H1 (cell line): ENCODE measurements at regions not wholly inside any gene's neighbourhood (a gene's known extent, or its start where the extent isn't known, plus 50 kb on each side); places are given as distances from the start of the nearest gene placed in this dataset.

Source experiments
- CTCF ChIA-PET: fragments of 300-600 bp; sonication (Branson Sonifier 250); formaldehyde crosslinking; loops from one replicate; lab custom pipeline; 2021; ENCODE audit not compliant: partially characterized antibody; lab: Charles Lee
- POLR2A ChIA-PET: fragments of 300-600 bp; sonication (Branson Sonifier 250); formaldehyde crosslinking; loops from one replicate; lab custom pipeline; 2021; ENCODE audit warnings: inconsistent platforms; ENCODE audit not compliant: partially characterized antibody; lab: Charles Lee
- DNase-seq, 2 experiments: peaks; one replicate each; pipeline versions ENCODE4 v3.0.0 to v3.0.0-alpha.2; 2010 to 2022; ENCODE audit warnings: low spot score in 2 of 2, low read depth in 1 of 2, mixed read lengths in 1 of 2
- FAIRE-seq: peaks from 2 replicates; lab custom pipeline; 2011; peaks lifted over from hg19 to GRCh38; lab: Jason Lieb, UNC
- H2AFZ ChIP-seq: 2 replicates; pipeline ENCODE4 v1.8.1; 2012; ENCODE audit warnings: low read length, inconsistent platforms
- H2AK5ac ChIP-seq: 2 replicates; pipeline ENCODE4 v1.6.1; 2013; ENCODE audit warnings: low read depth, low read length
- H2BK120ac ChIP-seq: replicated peaks from 2 replicates; pipeline ENCODE3; 2013; ENCODE audit warnings: low read depth, low read length, inconsistent platforms
- H2BK12ac ChIP-seq: 2 replicates; pipeline ENCODE4 v1.6.1; 2013; ENCODE audit warnings: low read depth, low read length
- H2BK15ac ChIP-seq: 2 replicates; pipeline ENCODE4 v1.6.1; 2013; ENCODE audit warnings: low read length
- H2BK20ac ChIP-seq: 2 replicates; pipeline ENCODE4 v1.6.1; 2013; ENCODE audit warnings: low read length
- H2BK5ac ChIP-seq: 2 replicates; pipeline ENCODE4 v1.6.1; 2013; ENCODE audit warnings: low read depth, low read length
- H3K14ac ChIP-seq: 2 replicates; pipeline ENCODE4 v1.6.1; 2013; ENCODE audit warnings: inconsistent platforms; ENCODE audit not compliant: insufficient read length
- H3K18ac ChIP-seq: 2 replicates; pipeline ENCODE4 v1.6.1; 2013; ENCODE audit warnings: low read length; ENCODE audit errors: extremely low read depth
- H3K23ac ChIP-seq: 2 replicates; pipeline ENCODE4 v1.6.1; 2013; ENCODE audit warnings: inconsistent platforms; ENCODE audit not compliant: insufficient read length
- H3K23me2 ChIP-seq: 2 replicates; pipeline ENCODE4 v1.6.1; 2013; ENCODE audit warnings: low read depth, low read length
- H3K27ac ChIP-seq: 2 replicates; pipeline ENCODE4 v1.6.1; 2011; ENCODE audit warnings: low read depth, low read length, inconsistent platforms
- H3K27me3 ChIP-seq, 4 experiments: replicated peaks in 1 of 4; 1 replicate in 1 of 4; 2 replicates in 3 of 4; pipeline versions ENCODE4 v1.6.1 to v1.8.1; 2011 to 2013; ENCODE audit warnings: low read length in 3 of 4, mild to moderate bottlenecking in 3 of 4, inconsistent platforms in 2 of 4, mixed read lengths in 2 of 4, moderate library complexity in 1 of 4; ENCODE audit not compliant: control insufficient read depth in 3 of 4, insufficient read depth in 3 of 4; ENCODE audit errors: extremely low read depth in 1 of 4
- H3K36me3 ChIP-seq, 4 experiments: 2 replicates each; pipeline versions ENCODE4 v1.6.1 to v1.8.1; 2011 to 2013; ENCODE audit warnings: mild to moderate bottlenecking in 4 of 4, low read length in 3 of 4, moderate library complexity in 2 of 4, control low read depth in 1 of 4, inconsistent platforms in 1 of 4; ENCODE audit not compliant: insufficient read depth in 4 of 4, control insufficient read depth in 2 of 4
- H3K4ac ChIP-seq: replicated peaks from 2 replicates; pipeline ENCODE3; 2013; ENCODE audit warnings: low read length, low read depth, mixed read lengths, inconsistent platforms; ENCODE audit not compliant: insufficient read length
- H3K4me1 ChIP-seq, 4 experiments: replicated peaks in 1 of 4; 1 replicate in 1 of 4; 2 replicates in 3 of 4; pipeline versions ENCODE4 v1.6.1 to v1.8.1; 2011 to 2013; ENCODE audit warnings: low read length in 3 of 4, inconsistent platforms in 2 of 4, mixed read lengths in 1 of 4; ENCODE audit not compliant: insufficient read depth in 4 of 4, control insufficient read depth in 3 of 4
- H3K4me2 ChIP-seq, 2 experiments: 2 replicates each; pipeline versions ENCODE4 v1.6.1 to v1.8.1; 2011 to 2013; ENCODE audit warnings: low read depth in 2 of 2, low read length in 2 of 2, control low read depth in 1 of 2, inconsistent platforms in 1 of 2, mild to moderate bottlenecking in 1 of 2; ENCODE audit not compliant: insufficient read depth in 1 of 2
- H3K4me3 ChIP-seq, 4 experiments: fragments of 200-600, 300-600 bp in 1 of 4; sonication (generic), shearing (Covaris generic), sonication (Bioruptor Twin) in 1 of 4; 2 replicates each; pipeline versions ENCODE4 v1.5.1 to v1.8.1; 2011 to 2016; ENCODE audit warnings: low read length in 4 of 4, low read depth in 3 of 4, control low read depth in 2 of 4, inconsistent platforms in 2 of 4, mild to moderate bottlenecking in 2 of 4, mixed read lengths in 1 of 4, moderate library complexity in 1 of 4; ENCODE audit not compliant: insufficient read depth in 2 of 4; ENCODE audit errors: extremely low read depth in 1 of 4
- H3K56ac ChIP-seq: replicated peaks from 2 replicates; pipeline ENCODE3; 2013; ENCODE audit warnings: low read depth, mild to moderate bottlenecking, mixed read lengths, low read length, inconsistent platforms; ENCODE audit not compliant: insufficient read length
- H3K79me1 ChIP-seq: 2 replicates; pipeline ENCODE4 v1.6.1; 2013; ENCODE audit warnings: low read depth, low read length, control low read depth
- H3K79me2 ChIP-seq, 2 experiments: 2 replicates each; pipeline versions ENCODE4 v1.6.1 to v1.8.1; 2012 to 2013; ENCODE audit warnings: low read length in 2 of 2, mild to moderate bottlenecking in 2 of 2, inconsistent platforms in 1 of 2; ENCODE audit not compliant: insufficient read depth in 2 of 2, control insufficient read depth in 1 of 2
- H3K9ac ChIP-seq, 4 experiments: replicated peaks in 1 of 4; 1 replicate in 1 of 4; 2 replicates in 3 of 4; pipeline versions ENCODE4 v1.6.1 to v1.8.1; 2011 to 2013; ENCODE audit warnings: low read depth in 3 of 4, low read length in 3 of 4, control low read depth in 2 of 4, mild to moderate bottlenecking in 2 of 4, moderate library complexity in 2 of 4, inconsistent platforms in 1 of 4; ENCODE audit errors: extremely low read depth in 1 of 4
- H3K9me3 ChIP-seq, 2 experiments: 2 replicates each; pipeline versions ENCODE4 v1.6.1 to v1.8.1; 2012 to 2013; ENCODE audit warnings: mild to moderate bottlenecking in 2 of 2, moderate library complexity in 2 of 2, control low read depth in 1 of 2, inconsistent platforms in 1 of 2, low read depth in 1 of 2, low read length in 1 of 2, mixed read lengths in 1 of 2; ENCODE audit not compliant: insufficient read depth in 2 of 2
- H4K20me1 ChIP-seq, 2 experiments: replicated peaks in 1 of 2; 2 replicates each; pipeline versions ENCODE3 to v1.8.1; 2011 to 2013; ENCODE audit warnings: inconsistent platforms in 2 of 2, low read length in 2 of 2, mild to moderate bottlenecking in 1 of 2; ENCODE audit not compliant: insufficient read depth in 2 of 2, control insufficient read depth in 1 of 2
- H4K5ac ChIP-seq: 2 replicates; pipeline ENCODE4 v1.6.1; 2013; ENCODE audit warnings: low read length, low read depth, mixed read lengths, inconsistent platforms; ENCODE audit not compliant: insufficient read length
- H4K8ac ChIP-seq: 2 replicates; pipeline ENCODE4 v1.8.0; 2013; ENCODE audit warnings: mild to moderate bottlenecking, moderate library complexity, low read length, inconsistent platforms; ENCODE audit not compliant: insufficient read depth; ENCODE audit errors: extremely low read depth
- H4K91ac ChIP-seq: replicated peaks from 2 replicates; pipeline ENCODE3; 2013; ENCODE audit warnings: low read length, mixed read lengths, inconsistent platforms; ENCODE audit not compliant: insufficient read length
- FOSL1 ChIP-seq: IDR thresholded peaks from 2 replicates; pipeline ENCODE4 v1.6.1; 2011; ENCODE audit warnings: mild to moderate bottlenecking, low read depth, low read length, moderate library complexity; ENCODE audit not compliant: insufficient read depth
- SUZ12 ChIP-seq: fragments of 200-600 bp; sonication (generic); IDR thresholded peaks from 2 replicates; pipeline ENCODE4 v1.6.1; 2012; ENCODE audit warnings: mild to moderate bottlenecking, inconsistent platforms, low read length, moderate library complexity, mixed read lengths
- TAF1 ChIP-seq: IDR thresholded peaks from 2 replicates; pipeline ENCODE4 v1.6.1; 2011; ENCODE audit warnings: mild to moderate bottlenecking, low read depth, low read length
- WGBS, 2 experiments: shearing (Covaris generic) in 1 of 2; methylation state at CpG; one replicate each; pipeline versions ENCODE4 v1.1.6 to v1.1.7; 2013 to 2015; ENCODE audit warnings: low lambda C conversion rate in 2 of 2, mixed read lengths in 2 of 2, inconsistent platforms in 1 of 2, low coverage in 1 of 2, missing lambda C conversion rate in 1 of 2; ENCODE audit not compliant: insufficient replicate concordance in 2 of 2, insufficient coverage in 1 of 2, insufficient read length in 1 of 2; ENCODE audit errors: extremely low coverage in 1 of 2, missing lambda C conversion rate in 1 of 2; 5-methylcytosine and 5-hydroxymethylcytosine counted together

GRCh38 chr1:29893806-29894205 lies 657.5 kb downstream of the PTPRU start:
- CTCF ChIA-PET: interaction anchor here (1.0 kb wide), 1 partner anchor 44 kb away, joined by 3 read pairs; no protein-coding TSS in a partner anchor
- WGBS, 2 experiments: 87% methylated on average over 5 of the region's 5 CpGs; no CpG with 5 or more reads in 1 of the 2 experiments
- H3K27me3 ChIP-seq: no peaks in the 10 kb centered on the region

More at GRCh38 chr1:29893806-29894205, 657.5 kb downstream of the PTPRU start:
- no peaks in the 10 kb centered on the region for H3K36me3 ChIP-seq
- no peaks in the 10 kb centered on the region for H3K9me3 ChIP-seq
- H3K4ac ChIP-seq: no peak overlapping the region
- peaks cover 0 to 11% (median 1%) of the 10 kb centered on the region in 4 experiments; a peak in 3 of 7 replicates for H3K4me1 ChIP-seq
- H3K4me2 ChIP-seq: no peak overlapping the region
- H4K5ac ChIP-seq: no peak overlapping the region
- H4K91ac ChIP-seq: no peak overlapping the region
- H2BK15ac ChIP-seq: no peak overlapping the region
- H2AFZ ChIP-seq: no peak overlapping the region
- H3K4me3 ChIP-seq: no peak overlapping the region
- no peak overlapping the region for H3K18ac ChIP-seq
- DNase-seq: no peak
- H3K9ac ChIP-seq: no peak overlapping the region
- no peak overlapping the region for H2BK20ac ChIP-seq
- TF ChIP-seq SUZ12 (no peak), TAF1 (no peak), FOSL1 (no peak)
- no peaks in the 10 kb centered on the region for H4K20me1 ChIP-seq
- no peak for FAIRE-seq
- no peak overlapping the region for H3K27ac ChIP-seq
- H2BK5ac ChIP-seq: no peak overlapping the region
- no peak overlapping the region for H4K8ac ChIP-seq
- H3K79me1 ChIP-seq: no peaks in the 10 kb centered on the region
- H3K56ac ChIP-seq: no peak overlapping the region
- 0 out of 2 replicates have a peak, but pooled peaks cover 2% of the 10 kb centered on the region for H3K23me2 ChIP-seq
- no peak overlapping the region for H3K23ac ChIP-seq
- H2AK5ac ChIP-seq: no peak overlapping the region
- POLR2A ChIA-PET: no interaction called here
- no peak overlapping the region for H2BK120ac ChIP-seq
- H2BK12ac ChIP-seq: no peak overlapping the region
- H3K79me2 ChIP-seq: no peaks in the 10 kb centered on the region
- no peak overlapping the region for H3K14ac ChIP-seq
